Stimulated activated CD4-positive, alpha-beta T cell treated with anti-CD3 and anti-CD28 coated beads, Interleukin-2, amount 100 ng/mL, for 24 hours (primary cell): ENCODE measurements at regions not wholly inside any gene's neighbourhood (a gene's known extent, or its start where the extent isn't known, plus 50 kb on each side); places are given as distances from the start of the nearest gene placed in this dataset.
A peak's percentile ranks its signal among the peaks of the same experiment; 100 is the strongest.

Experiments
- DNase-seq, 2 donors: peaks; one replicate each; pipeline ENCODE4 v3.0.0-alpha.2; 2020

GRCh38 chr19:28878862-28879566 is 333.9 kb downstream of the UQCRFS1 start:
- DNase-seq: peak; percentile 61 to 72

DNA sequence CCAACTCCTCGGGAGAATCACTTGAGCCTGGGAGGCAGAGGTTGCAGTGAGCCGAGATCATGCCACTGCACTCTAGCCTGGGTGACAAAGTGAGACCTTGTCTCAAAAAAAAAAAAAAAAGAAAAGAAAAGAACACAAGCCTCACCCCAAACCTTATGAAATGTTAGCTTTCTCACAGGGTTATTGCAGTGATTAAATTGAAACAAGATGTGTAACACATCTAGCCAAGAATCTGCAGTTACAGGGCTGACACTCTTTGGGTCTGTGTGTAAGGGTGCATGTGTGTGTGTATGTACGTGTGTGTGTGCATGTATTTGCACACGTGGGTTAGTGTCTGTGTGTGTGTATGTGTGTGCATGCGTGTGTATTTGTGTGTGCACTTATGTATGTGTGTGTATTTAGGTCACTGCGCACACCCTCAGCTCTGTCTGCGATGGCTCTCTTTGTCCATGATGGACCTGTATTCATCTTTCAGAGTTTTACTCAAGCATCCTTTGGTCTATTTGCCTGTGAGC is 336.3 kb downstream of the UQCRFS1 start:
- DNase-seq: no peak

DNA sequence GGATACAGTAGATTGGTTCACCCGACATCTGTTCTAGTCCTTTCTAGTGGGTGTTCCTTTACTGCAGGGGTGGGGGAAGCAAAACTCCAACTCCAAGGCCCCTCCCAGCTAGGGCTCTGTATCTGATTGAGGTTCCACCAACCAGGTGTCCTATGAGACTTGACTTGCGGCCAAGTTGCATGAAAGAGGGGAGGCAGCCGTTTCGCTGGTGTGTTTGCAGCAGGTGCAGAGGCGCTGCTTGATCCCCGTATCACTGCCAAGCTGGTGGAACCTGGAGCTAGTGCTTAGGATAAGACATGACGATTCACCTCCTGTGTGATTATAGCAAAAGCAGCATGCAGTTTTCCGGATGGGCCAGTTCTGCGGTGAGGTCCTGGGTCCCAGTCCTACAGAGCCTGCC is 338.2 kb downstream of the UQCRFS1 start:
- DNase-seq: no peak

DNA sequence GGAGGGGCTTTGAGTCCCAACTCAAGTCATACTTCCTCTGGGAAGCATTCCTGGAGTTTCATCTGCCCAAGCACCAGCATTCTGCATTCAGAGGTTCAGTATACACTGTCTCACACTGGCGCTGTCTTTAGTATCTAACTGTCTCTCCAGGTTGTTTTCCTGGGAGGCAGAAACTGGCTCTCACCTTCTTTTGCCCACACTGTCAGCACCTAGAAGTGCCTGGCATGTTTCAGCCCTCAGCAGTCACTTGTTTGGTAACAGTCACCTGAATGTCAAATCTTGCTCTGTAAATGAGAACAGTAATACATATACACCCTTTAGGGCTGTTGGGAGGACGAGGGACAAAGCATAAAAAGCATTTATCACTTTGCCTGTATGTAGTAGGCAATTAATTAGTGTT is 339.6 kb downstream of the UQCRFS1 start:
- no peak for DNase-seq

DNA sequence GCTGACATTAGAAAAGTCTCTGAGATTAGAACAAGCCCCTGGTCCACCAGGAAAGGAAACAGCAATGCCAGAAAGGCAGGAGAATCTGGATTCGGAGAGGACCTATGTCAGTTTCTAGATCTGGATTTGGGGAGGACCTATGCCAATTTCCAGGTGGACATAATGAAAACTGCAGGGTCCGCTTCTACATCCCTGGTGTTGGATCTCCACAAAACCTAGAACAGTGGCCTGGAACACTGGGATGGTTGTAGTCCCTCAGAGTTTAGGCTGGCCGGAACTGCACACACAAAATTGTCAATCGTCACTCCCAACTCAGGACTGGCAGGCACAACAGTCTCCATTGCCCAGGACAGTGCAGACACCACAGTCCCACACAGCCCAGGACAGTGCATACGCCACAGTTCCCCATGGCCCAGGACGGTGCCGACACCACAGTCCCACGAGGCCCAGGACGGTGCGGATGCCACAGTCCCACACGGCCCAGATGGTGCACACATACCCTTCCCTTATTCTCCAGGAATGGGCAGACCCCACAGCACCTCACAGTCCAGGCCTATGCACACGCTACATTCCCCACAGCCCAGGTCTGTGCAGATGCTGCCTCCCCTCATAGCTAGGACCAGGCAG is 341.7 kb downstream of the UQCRFS1 start:
- no peak for DNase-seq

GRCh38 chr19:28869459-28869858 is 343.5 kb downstream of the UQCRFS1 start:
- no peak for DNase-seq

DNA sequence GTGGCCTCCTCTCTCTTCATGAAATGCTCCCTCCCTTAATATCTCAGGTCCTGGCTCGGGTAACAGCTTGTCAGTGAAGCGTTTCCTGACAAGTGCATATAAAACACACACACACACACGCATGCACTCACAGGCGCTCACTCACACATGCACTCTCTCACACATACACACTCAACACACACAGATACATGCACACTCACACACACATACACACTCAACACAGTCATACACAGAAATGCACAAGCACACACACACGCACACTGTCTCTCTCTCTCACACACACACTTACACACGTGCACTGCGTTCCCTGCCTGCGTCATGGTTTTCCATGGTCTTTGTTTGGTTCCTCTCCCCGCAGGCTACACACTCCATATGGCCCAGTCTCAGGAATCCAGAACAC is 344.1 kb downstream of the UQCRFS1 start:
- DNase-seq: no peak

- DNase-seq: no peak
Measured at GRCh38 chr19:28867978-28868377, 345.0 kb downstream of the UQCRFS1 start.

- DNase-seq: no peak
Measured at GRCh38 chr19:28864577-28865042, 348.3 kb downstream of the UQCRFS1 start.

DNA sequence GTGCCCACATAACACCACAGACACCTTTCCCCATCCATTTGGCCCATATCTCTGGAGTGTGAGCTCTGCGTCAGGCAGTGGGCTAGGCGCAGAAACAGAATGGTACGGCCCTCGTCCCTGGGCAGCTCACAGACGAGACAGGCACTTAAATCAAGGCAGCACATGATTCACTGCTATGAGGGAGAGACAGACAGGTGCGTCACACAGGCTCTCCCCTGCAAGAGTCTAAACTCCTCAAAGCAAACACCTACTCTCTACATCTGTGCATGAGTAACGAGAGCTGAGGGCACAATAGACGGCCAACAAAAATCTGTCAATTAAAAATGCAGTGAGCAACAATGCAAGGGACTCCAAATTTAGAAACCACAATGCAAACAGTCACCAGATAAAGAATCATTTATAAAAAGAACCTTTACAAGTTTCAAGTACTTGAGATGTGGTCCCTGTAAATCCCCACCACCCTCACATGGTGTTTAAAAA is 348.9 kb downstream of the UQCRFS1 start:
- no peak for DNase-seq

- no peak for DNase-seq
Measured at GRCh38 chr19:28862238-28862637, 350.7 kb downstream of the UQCRFS1 start.

- no peak for DNase-seq
Measured at GRCh38 chr19:28859811-28860210, 353.1 kb downstream of the UQCRFS1 start.

DNA sequence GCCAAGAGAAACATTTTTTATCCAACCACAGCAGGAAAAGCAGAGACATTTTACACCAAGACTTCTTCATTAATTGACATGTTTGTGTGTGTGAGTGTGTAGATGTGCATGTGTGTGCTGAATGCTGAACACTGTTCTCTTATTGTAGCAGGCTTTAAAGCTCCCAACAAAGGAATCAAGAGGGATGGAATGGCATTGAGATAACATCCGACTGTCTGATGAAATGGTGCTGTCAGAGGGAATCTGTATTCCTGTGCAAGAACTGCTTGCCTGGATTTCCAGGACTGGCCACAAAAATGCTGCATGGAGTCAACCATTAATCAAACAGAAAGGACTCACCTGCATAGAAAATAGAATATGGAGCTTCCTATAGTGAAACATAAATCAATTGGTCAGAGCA is 354.0 kb downstream of the UQCRFS1 start:
- DNase-seq: no peak

GRCh38 chr19:28857967-28858366 is 355.0 kb downstream of the UQCRFS1 start:
- no peak for DNase-seq

DNA sequence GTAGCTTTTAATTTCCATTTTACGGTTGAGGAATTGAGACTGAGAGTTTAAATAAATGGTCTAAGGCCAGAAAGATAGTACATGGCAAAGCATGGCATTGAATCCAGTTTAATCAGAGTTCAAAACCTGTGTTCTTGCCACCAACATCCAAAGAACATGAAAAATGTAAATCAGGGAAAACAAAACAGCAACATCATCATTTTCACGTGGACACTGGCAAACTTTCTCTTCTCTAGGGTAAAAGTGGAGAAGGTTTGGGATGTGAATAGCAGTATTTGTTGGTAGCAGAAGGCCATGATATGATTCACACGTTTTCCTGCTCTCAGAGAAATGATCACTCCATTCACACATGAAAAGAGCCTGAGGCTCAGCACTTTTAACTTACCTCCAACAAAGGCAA is 357.7 kb downstream of the UQCRFS1 start:
- no peak for DNase-seq

GRCh38 chr19:28847468-28847867 is 365.5 kb downstream of the UQCRFS1 start:
- DNase-seq: no peak

GRCh38 chr19:28846094-28846812 is 366.7 kb downstream of the UQCRFS1 start:
- DNase-seq: no peak

GRCh38 chr19:28843761-28844492 is 369.0 kb downstream of the UQCRFS1 start:
- DNase-seq: no peak

GRCh38 chr19:28841531-28841930 is 371.4 kb downstream of the UQCRFS1 start:
- DNase-seq: no peak

GRCh38 chr19:28840891-28841290 is 372.1 kb downstream of the UQCRFS1 start:
- DNase-seq: no peak

- DNase-seq: no peak
Measured at GRCh38 chr19:28839455-28839854, 373.5 kb downstream of the UQCRFS1 start.

GRCh38 chr19:28838909-28839308 is 374.0 kb downstream of the UQCRFS1 start:
- no peak for DNase-seq

- DNase-seq: no peak
Measured at GRCh38 chr19:28836421-28836820, 376.5 kb downstream of the UQCRFS1 start.
